ENCODE measurements at regions not wholly inside any gene's neighbourhood (a gene's known extent, or its start where the extent isn't known, plus 50 kb on each side); places are given as distances from the start of the nearest gene placed in this dataset.

DNA sequence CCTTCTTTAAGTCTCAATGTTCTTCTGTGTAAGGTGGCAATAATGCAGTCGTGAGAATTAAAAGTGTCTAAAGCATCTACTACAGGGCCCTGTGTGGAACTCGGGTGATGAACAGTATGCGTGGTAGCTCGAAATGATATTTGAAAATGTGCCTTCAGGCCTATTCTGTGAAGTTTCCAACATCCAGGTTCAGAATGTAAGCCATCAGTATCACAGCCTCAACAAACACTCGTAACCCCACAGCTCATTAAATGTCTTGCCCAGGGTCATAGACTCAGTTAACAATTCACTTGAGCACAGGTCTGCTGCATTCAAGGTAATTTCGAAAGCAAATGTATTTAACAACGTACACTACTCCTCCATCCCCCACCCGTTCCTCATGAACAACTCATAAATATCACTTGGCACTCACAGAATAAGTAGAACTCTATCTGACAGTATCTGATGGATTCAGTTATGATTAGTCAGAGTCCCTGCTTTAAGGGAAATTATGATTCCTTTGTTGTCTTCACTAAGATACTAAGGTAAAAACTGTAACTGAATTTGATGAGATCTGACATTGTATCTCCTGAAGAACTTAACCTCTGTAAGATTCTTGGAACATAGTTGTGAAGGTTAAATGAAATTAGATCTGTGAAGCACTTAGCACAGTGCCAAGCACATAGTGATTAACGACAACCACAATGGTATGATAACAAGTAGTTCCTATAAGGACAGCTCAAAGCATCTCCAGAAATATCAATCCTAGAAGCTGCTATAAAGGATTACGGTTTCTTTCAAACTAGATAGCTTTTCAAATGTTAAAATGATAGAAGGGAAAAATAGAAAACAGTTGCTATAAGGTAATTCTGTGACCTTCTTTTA lies 642.3 kb downstream of the TBL1XR1 start:
- no peak for DNase-seq (ENCODE audit: low spot score)

DNA sequence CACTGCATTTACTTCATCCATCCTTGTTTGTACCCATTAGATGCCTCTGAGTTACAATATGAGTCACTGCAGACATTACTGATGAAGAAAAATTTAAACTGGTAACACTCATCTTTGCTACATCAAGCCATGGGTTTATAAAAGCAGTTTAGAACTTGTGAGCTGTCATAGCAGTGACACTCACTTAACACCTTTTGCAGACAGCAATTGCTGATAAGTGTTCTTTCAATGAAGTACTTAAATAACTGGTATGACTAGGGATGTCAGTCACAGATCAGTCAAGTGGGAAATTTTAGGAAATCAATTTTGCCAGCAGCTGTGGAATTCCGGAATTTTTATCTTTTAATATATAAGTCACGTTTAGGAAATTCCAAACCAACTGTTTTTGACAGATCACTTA lies 643.0 kb downstream of the TBL1XR1 start:
- no peak for DNase-seq (ENCODE audit: low spot score)

DNA sequence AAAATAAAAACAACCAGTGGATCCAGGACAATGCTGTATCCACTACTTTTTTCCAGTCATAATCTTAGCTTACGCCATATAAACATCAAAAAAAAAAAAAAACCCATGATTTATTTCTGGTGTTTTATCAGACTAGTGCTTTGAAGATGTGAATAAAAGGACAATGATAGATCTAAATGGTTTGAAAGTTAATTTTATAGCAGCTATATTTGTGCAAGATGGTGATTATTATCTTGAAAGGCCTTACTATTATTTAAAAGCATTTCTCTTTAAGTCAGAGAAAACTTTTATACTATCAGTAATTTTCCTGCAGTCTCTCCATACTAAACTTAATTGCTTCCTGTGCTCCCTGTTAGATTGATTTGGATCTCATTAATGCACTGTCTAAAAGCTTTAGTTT lies 670.3 kb downstream of the TBL1XR1 start:
- no peak for DNase-seq (ENCODE audit: low spot score)

DNA sequence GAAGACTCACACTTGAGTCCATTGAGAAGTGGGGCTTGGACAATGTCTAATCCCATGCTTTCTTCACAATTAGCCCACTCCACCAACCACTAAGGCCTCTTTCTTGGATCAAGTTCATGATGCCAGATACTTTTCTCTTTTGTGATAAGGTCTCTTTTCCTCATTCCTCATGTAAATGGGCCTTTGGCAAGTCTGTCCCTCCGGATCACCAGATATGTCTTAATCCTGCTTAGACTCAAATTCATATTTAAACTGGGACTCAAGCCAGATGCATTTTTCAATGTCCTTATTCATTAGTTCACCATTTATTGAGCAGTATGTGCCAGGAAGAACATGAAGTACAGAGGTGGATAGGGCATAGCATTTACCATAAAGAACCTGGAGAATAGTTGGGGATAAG lies 671.1 kb downstream of the TBL1XR1 start:
- DNase-seq (ENCODE audit: low spot score) = no peak

DNA sequence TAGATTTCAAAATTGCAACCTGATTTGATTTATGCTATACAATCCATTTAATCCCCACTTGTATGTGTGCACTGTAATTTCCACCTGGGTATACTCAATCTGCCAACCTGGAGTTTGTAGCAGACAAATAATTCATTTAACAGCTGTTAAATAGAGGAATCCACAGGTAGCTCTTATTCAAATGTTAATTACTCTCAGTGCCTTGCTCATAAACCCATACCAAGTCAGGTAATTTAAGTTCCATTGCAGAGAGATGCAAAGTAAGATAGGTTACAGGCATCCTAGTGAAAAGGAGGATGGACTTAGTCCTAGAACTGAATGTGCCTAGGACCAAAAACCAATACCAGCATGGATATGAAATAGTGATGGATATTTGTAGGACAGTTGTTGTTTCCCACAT lies 674.2 kb downstream of the TBL1XR1 start:
- no peak for DNase-seq (ENCODE audit: low spot score)

DNA sequence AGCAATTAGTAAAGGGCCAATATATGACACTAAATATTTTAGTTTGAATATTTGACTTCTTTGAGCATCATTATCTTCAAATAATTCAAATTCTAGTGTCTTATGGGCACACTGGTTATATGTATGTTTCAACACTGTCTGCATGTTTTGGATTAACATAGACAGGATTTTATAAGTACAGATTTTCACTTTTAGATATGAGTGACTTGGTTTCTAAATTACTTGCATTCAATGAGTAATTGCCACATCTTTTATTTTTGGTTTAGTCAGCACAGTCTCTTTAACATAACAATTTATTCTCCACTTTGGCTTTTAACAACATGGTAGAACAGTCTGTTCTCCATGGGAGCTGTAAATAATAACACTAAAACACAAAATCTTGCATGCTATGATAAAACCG lies 674.8 kb downstream of the TBL1XR1 start:
- DNase-seq (ENCODE audit: low spot score) = no peak

GRCh38 chr3:176521531-176522175 lies 675.6 kb downstream of the TBL1XR1 start:
- DNase-seq (ENCODE audit: low spot score) = no peak

GRCh38 chr3:176514297-176514696 lies 683.0 kb downstream of the TBL1XR1 start:
- no peak for DNase-seq (ENCODE audit: low spot score)

- no peak for DNase-seq (ENCODE audit: low spot score)
These were observed 683.7 kb downstream of the TBL1XR1 start for GRCh38 chr3:176513604-176514003.

- no peak for DNase-seq (ENCODE audit: low spot score)
These were observed 685.2 kb downstream of the TBL1XR1 start for GRCh38 chr3:176512037-176512436.

GRCh38 chr3:176510097-176510496 lies 687.2 kb downstream of the TBL1XR1 start:
- no peak for DNase-seq (ENCODE audit: low spot score)

GRCh38 chr3:176505878-176506621 lies 691.2 kb downstream of the TBL1XR1 start:
- DNase-seq (ENCODE audit: low spot score) = no peak

- DNase-seq (ENCODE audit: low spot score) = no peak
These were observed 706.2 kb downstream of the TBL1XR1 start for GRCh38 chr3:176491084-176491483.

DNA sequence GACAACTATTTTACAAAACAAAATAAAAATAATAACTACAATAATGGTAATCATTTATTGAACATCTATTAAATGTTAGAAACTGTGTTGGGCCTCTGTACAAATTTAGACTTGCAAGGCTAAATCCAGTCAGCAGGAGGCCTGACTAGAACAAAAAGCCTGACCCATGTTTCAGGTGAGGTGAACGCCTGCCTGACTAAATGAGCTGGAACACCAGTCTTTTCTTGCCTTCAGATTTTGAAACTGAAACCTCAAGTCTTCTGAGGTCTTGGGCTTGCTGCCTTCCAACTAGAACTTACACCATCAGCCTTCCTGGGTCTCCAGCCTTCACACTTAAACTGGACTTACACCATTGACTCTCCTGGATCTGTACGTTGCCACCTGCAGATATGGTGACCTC lies 706.9 kb downstream of the TBL1XR1 start:
- no peak for DNase-seq (ENCODE audit: low spot score)

DNA sequence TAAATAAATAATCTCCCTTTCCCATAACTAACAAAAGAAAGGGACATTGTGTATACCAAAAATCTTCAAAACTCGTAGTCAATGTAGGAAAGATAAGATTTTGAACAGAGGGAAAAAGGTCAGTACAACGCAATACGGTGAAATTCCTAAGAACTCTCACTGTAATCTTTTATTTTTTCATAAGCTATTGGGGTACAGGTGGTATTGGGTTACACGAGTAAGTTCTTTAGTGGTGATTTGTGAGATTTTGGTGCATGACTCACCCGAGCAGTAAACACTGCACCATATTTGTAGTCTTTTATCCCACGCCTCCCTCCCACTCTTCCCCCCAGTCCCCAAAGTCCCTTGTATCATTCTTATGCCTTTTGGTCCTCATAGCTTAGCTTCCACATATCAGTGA lies 718.0 kb downstream of the TBL1XR1 start:
- DNase-seq (ENCODE audit: low spot score) = no peak

DNA sequence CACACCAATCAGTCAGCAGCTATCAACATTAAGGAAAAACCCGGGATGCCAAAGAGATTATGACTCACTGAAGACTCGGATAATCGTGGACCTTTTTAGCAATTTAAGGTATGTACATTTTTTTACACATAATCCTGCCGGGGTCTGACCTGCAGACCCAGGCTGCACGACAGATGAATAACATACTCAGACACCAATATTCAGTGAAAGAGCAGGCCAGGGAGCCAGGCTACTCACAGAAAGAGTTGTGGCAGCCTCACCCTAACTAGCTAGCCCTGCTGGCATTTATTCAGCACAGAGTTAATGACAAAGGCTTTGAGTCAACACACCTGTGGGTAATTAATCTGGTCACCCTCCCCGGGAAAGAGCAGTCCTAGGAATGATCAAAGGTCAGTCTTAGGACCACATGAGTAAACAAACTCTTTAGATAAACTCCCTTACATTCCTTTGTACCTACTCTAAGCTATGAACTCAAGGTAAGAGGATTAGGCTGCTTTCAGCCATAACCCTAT lies 727.5 kb downstream of the TBL1XR1 start:
- DNase-seq (ENCODE audit: low spot score) = no peak

DNA sequence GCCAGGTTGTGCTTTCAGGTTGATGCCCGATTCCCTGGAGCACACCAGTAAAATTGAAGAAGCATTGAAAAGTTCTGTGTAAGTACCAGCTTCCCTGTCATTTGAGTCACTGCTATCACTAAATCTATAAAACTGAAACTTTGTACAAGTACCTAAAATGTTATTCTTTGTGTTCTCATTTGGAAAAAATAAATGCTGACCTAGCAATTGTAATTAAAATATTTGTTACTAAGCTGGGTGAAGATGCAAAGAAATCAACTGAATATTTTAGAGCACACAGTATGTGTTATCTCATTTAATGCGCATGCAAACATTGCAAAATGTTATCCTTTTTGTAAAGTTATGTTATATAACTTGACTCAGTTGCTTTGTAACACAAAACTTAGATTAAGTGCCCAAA lies 733.7 kb downstream of the TBL1XR1 start:
- no peak for DNase-seq (ENCODE audit: low spot score)

DNA sequence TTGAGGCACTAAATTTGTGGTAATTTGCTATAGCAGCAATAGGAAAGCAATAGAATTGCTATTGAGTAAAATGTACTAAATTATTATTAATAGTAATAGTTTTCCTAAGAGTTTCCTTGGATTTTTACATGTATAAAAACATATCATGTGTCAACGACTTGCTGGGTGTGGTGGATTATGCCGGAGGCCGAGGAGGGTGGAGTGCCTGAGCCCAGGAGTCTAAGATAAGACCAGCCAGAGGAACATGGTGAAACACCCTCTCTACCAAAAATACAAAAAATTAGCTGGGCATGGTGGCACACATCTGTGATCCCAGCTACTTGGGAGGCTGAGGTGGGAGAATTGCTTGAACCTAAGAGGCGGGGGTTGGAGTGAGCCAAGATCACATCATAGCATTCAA lies 749.9 kb downstream of the TBL1XR1 start:
- no peak for DNase-seq (ENCODE audit: low spot score)

DNA sequence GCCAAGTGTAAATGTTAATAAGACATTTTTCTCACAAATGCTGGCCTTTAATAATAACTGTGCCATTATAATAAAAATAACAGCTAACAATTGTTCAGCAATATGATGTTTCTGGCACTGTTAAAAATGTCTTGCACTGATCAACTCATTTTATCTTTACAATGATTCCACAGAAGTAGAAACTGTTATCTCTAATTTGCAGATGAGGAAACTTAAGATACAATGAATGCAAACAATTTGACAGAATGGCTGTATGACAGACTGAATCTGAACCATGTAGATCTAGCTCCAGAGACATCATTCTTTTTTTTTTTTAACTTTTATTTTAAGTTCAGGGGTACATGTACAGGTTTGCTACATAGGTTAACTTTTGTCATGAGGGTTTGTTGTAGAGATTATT lies 755.0 kb downstream of the TBL1XR1 start:
- no peak for DNase-seq (ENCODE audit: low spot score)

- DNase-seq (ENCODE audit: low spot score) = no peak
These were observed 757.6 kb downstream of the TBL1XR1 start for GRCh38 chr3:176439729-176440128.

GRCh38 chr3:176431991-176432390 lies 765.3 kb downstream of the TBL1XR1 start:
- DNase-seq (ENCODE audit: low spot score) = no peak

GRCh38 chr3:176431038-176431418 lies 766.3 kb downstream of the TBL1XR1 start:
- DNase-seq (ENCODE audit: low spot score) = no peak
